ENCODE measurements at regions not wholly inside any gene's neighbourhood (a gene's known extent, or its start where the extent isn't known, plus 50 kb on each side); places are given as distances from the start of the nearest gene placed in this dataset.

- CTCF ChIA-PET: no interaction called here
- no peak for TF ChIP-seq CTCF (IDR thresholded peaks at IDR 0.05; ENCODE audit: unreplicated experiment)
- no peak for DNase-seq
- no peaks in the 10 kb centered on the region for H3K9me3 Mint-ChIP-seq (ENCODE audit: low read depth, unreplicated experiment)
- no peaks in the 10 kb centered on the region for H3K36me3 Mint-ChIP-seq (ENCODE audit: insufficient read depth, unreplicated experiment)
- intact Hi-C loops (cut with micrococcal nuclease; ENCODE audit: unreplicated experiment): no loop called here
- H3K27me3 Mint-ChIP-seq (ENCODE audit: unreplicated experiment): no peaks in the 10 kb centered on the region
- H3K4me1 Mint-ChIP-seq (ENCODE audit: low read depth, unreplicated experiment): no peaks in the 10 kb centered on the region
- BruUV-seq (replicated peaks): no TSS peak
- no peak overlapping the region for H3K27ac Mint-ChIP-seq (ENCODE audit: unreplicated experiment)
- H3K4me3 Mint-ChIP-seq (ENCODE audit: low read depth, unreplicated experiment): no peak overlapping the region
Measured at GRCh38 chr10:27440021-27440420, 64.1 kb upstream of the RAB18 start.

GRCh38 chr10:27439101-27439500, 65.0 kb upstream of the RAB18 start:
- Mint-ChIP-seq H3K9me3 (ENCODE audit: low read depth, unreplicated experiment) (no peaks in the 10 kb centered on the region), H3K4me3 (ENCODE audit: low read depth, unreplicated experiment) (no peak overlapping the region), H3K4me1 (ENCODE audit: low read depth, unreplicated experiment) (no peaks in the 10 kb centered on the region), H3K36me3 (ENCODE audit: insufficient read depth, unreplicated experiment) (no peaks in the 10 kb centered on the region), H3K27me3 (ENCODE audit: unreplicated experiment) (no peaks in the 10 kb centered on the region), H3K27ac (ENCODE audit: unreplicated experiment) (no peak overlapping the region)
- CTCF ChIA-PET: no interaction called here
- intact Hi-C loops (cut with micrococcal nuclease; ENCODE audit: unreplicated experiment): no loop called here
- no peak for DNase-seq
- TF ChIP-seq CTCF (IDR thresholded peaks at IDR 0.05; ENCODE audit: unreplicated experiment): no peak
- no TSS peak for BruUV-seq (replicated peaks)

GRCh38 chr10:27437775-27438174, 66.3 kb upstream of the RAB18 start:
- Mint-ChIP-seq H3K9me3 (ENCODE audit: low read depth, unreplicated experiment) (no peaks in the 10 kb centered on the region), H3K27ac (ENCODE audit: unreplicated experiment) (no peak overlapping the region), H3K4me3 (ENCODE audit: low read depth, unreplicated experiment) (no peak overlapping the region), H3K4me1 (ENCODE audit: low read depth, unreplicated experiment) (no peaks in the 10 kb centered on the region), H3K27me3 (ENCODE audit: unreplicated experiment) (no peaks in the 10 kb centered on the region), H3K36me3 (ENCODE audit: insufficient read depth, unreplicated experiment) (no peaks in the 10 kb centered on the region)
- no peak for TF ChIP-seq CTCF (IDR thresholded peaks at IDR 0.05; ENCODE audit: unreplicated experiment)
- no TSS peak for BruUV-seq (replicated peaks)
- CTCF ChIA-PET: interaction anchor here (0.6 kb wide), 1 partner anchor 37 kb away, joined by 3 read pairs; no protein-coding TSS in a partner anchor
- intact Hi-C loops (cut with micrococcal nuclease; ENCODE audit: unreplicated experiment): no loop called here
- DNase-seq: no peak

- no peaks in the 10 kb centered on the region for H3K9me3 Mint-ChIP-seq (ENCODE audit: low read depth, unreplicated experiment)
- no peak overlapping the region for H3K4me3 Mint-ChIP-seq (ENCODE audit: low read depth, unreplicated experiment)
- H3K4me1 Mint-ChIP-seq (ENCODE audit: low read depth, unreplicated experiment): no peaks in the 10 kb centered on the region
- CTCF ChIA-PET: no interaction called here
- no TSS peak for BruUV-seq (replicated peaks)
- H3K27ac Mint-ChIP-seq (ENCODE audit: unreplicated experiment): no peak overlapping the region
- no peak for DNase-seq
- intact Hi-C loops (cut with micrococcal nuclease; ENCODE audit: unreplicated experiment): no loop called here
- H3K36me3 Mint-ChIP-seq (ENCODE audit: insufficient read depth, unreplicated experiment): no peaks in the 10 kb centered on the region
- H3K27me3 Mint-ChIP-seq (ENCODE audit: unreplicated experiment): no peaks in the 10 kb centered on the region
- TF ChIP-seq CTCF (IDR thresholded peaks at IDR 0.05; ENCODE audit: unreplicated experiment): no peak
Measured at GRCh38 chr10:27436710-27437109, 67.4 kb upstream of the RAB18 start.

DNA sequence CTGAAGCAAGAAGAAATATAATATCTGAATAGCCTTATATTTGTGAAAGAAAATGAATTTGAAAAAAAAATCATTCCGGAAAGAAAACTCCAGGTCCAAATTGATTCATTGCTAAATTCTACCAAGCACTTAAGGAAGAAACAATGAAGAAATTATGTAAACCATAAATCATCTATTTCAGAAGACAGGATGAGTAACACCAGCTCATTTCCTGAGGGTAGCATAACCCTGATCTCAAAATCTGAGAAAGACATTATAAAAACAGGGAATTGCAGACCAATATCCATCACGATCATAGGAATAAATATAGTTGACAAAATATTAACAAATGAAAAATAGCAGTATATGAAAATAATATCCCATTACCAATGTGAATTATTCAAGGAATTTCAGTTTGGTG, 70.1 kb upstream of the RAB18 start:
- CTCF ChIA-PET: no interaction called here

More for the DNA sequence above, 70.1 kb upstream of the RAB18 start:
- no peak for TF ChIP-seq CTCF (IDR thresholded peaks at IDR 0.05; ENCODE audit: unreplicated experiment)
- no peak for DNase-seq
- Mint-ChIP-seq H3K4me1 (ENCODE audit: low read depth, unreplicated experiment) (no peaks in the 10 kb centered on the region), H3K9me3 (ENCODE audit: low read depth, unreplicated experiment) (no peaks in the 10 kb centered on the region), H3K4me3 (ENCODE audit: low read depth, unreplicated experiment) (no peak overlapping the region), H3K36me3 (ENCODE audit: insufficient read depth, unreplicated experiment) (no peaks in the 10 kb centered on the region), H3K27ac (ENCODE audit: unreplicated experiment) (no peak overlapping the region), H3K27me3 (ENCODE audit: unreplicated experiment) (no peaks in the 10 kb centered on the region)
- intact Hi-C loops (cut with micrococcal nuclease; ENCODE audit: unreplicated experiment): no loop called here
- no TSS peak for BruUV-seq (replicated peaks)
